ENCODE measurements at regions not wholly inside any gene's neighbourhood (a gene's known extent, or its start where the extent isn't known, plus 50 kb on each side); places are given as distances from the start of the nearest gene placed in this dataset.

DNA sequence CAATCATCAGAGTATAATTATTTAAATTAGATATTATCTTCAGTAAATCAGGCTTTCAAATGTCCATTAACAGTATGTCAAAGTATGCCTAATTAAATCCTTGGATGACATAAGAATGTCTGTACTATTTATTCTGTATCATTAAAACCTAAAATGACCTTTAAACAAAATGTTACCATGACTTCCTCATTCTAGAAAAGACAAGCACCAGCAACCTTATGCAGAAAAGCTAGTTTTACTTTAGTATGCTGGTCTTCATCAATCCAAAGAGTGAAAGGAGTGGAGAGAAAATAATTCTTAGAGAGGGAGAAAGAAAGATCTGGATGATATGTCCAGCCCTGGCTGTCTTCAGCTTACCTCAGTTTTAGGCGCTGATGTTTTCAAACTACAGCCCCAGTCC is 140.1 kb upstream of the UBE2E2 start:
- no peak for TF ChIP-seq ZNF764 (CRISPR knock-in tag; IDR thresholded peaks at IDR 0.05; ENCODE audit: low read depth)
- no peak for TF ChIP-seq MYC (IDR thresholded peaks at IDR 0.05; ENCODE audit: low read depth, low read length)
- TF ChIP-seq MYC (CRISPR knock-in tag; IDR thresholded peaks at IDR 0.05; ENCODE audit: borderline replicate concordance, low read depth): no peak
- no peak for TF ChIP-seq POLR2A (conservative IDR thresholded peaks at IDR 0.05)
- no peak for TF ChIP-seq EZH2 (IDR thresholded peaks at IDR 0.05; ENCODE audit: borderline replicate concordance, low read depth, low read length)
- TF ChIP-seq, protein P1, sequence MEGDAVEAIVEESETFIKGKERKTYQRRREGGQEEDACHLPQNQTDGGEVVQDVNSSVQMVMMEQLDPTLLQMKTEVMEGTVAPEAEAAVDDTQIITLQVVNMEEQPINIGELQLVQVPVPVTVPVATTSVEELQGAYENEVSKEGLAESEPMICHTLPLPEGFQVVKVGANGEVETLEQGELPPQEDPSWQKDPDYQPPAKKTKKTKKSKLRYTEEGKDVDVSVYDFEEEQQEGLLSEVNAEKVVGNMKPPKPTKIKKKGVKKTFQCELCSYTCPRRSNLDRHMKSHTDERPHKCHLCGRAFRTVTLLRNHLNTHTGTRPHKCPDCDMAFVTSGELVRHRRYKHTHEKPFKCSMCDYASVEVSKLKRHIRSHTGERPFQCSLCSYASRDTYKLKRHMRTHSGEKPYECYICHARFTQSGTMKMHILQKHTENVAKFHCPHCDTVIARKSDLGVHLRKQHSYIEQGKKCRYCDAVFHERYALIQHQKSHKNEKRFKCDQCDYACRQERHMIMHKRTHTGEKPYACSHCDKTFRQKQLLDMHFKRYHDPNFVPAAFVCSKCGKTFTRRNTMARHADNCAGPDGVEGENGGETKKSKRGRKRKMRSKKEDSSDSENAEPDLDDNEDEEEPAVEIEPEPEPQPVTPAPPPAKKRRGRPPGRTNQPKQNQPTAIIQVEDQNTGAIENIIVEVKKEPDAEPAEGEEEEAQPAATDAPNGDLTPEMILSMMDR (IDR thresholded peaks at IDR 0.05 in 2 of 3, conservative IDR thresholded peaks at IDR 0.05 in 1 of 3; ENCODE audit: insufficient read depth in 2 of 3, low read depth in 1 of 3, low read length in 3 of 3): no peak
- TF ChIP-seq, protein P2, sequence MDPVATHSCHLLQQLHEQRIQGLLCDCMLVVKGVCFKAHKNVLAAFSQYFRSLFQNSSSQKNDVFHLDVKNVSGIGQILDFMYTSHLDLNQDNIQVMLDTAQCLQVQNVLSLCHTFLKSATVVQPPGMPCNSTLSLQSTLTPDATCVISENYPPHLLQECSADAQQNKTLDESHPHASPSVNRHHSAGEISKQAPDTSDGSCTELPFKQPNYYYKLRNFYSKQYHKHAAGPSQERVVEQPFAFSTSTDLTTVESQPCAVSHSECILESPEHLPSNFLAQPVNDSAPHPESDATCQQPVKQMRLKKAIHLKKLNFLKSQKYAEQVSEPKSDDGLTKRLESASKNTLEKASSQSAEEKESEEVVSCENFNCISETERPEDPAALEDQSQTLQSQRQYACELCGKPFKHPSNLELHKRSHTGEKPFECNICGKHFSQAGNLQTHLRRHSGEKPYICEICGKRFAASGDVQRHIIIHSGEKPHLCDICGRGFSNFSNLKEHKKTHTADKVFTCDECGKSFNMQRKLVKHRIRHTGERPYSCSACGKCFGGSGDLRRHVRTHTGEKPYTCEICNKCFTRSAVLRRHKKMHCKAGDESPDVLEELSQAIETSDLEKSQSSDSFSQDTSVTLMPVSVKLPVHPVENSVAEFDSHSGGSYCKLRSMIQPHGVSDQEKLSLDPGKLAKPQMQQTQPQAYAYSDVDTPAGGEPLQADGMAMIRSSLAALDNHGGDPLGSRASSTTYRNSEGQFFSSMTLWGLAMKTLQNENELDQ (CRISPR knock-in tag; IDR thresholded peaks at IDR 0.05; ENCODE audit: borderline replicate concordance): no peak
- no peak for TF ChIP-seq NFIX (CRISPR knock-in tag; IDR thresholded peaks at IDR 0.05; ENCODE audit: low read depth)
